Stimulated activated CD4-positive, alpha-beta T cell treated with anti-CD3 and anti-CD28 coated beads, Interleukin-12 subunit alpha, Interleukin-12 subunit beta, amount 100 ng/mL, for 4 hours (primary cell): ENCODE measurements at regions not wholly inside any gene's neighbourhood (a gene's known extent, or its start where the extent isn't known, plus 50 kb on each side); places are given as distances from the start of the nearest gene placed in this dataset.
"Not testable (repeated sequence)": the region's sequence is repeated elsewhere in the genome, so short reads cannot be mapped to it uniquely, and the experiment has no call there.

Source experiments
- DNase-seq: peaks from one replicate; pipeline ENCODE4 v3.0.0-alpha.2; 2020

GRCh38 chr13:90591927-90592268 lies 755.6 kb upstream of the MIR17HG start:
- DNase-seq: no peak

GRCh38 chr13:90592943-90593342 lies 754.5 kb upstream of the MIR17HG start:
- no peak for DNase-seq

- DNase-seq: no peak
These were observed 752.8 kb upstream of the MIR17HG start for GRCh38 chr13:90594681-90595080.

- no peak for DNase-seq
These were observed 741.8 kb upstream of the MIR17HG start for GRCh38 chr13:90605664-90606063.

- DNase-seq: not testable (repeated sequence)
These were observed 740.6 kb upstream of the MIR17HG start for GRCh38 chr13:90606921-90607320.

- no peak for DNase-seq
These were observed 735.1 kb upstream of the MIR17HG start for GRCh38 chr13:90612391-90612790.

- DNase-seq: no peak
These were observed 734.3 kb upstream of the MIR17HG start for GRCh38 chr13:90613076-90613795.

- no peak for DNase-seq
These were observed 732.3 kb upstream of the MIR17HG start for GRCh38 chr13:90615236-90615635.

- no peak for DNase-seq
These were observed 731.7 kb upstream of the MIR17HG start for GRCh38 chr13:90615767-90616166.

GRCh38 chr13:90618133-90618532 lies 729.4 kb upstream of the MIR17HG start:
- no peak for DNase-seq

GRCh38 chr13:90622541-90622940 lies 724.9 kb upstream of the MIR17HG start:
- no peak for DNase-seq

- no peak for DNase-seq
These were observed 724.0 kb upstream of the MIR17HG start for GRCh38 chr13:90623318-90624011.

- no peak for DNase-seq
These were observed 719.7 kb upstream of the MIR17HG start for GRCh38 chr13:90627813-90628212.

GRCh38 chr13:90628471-90628870 lies 719.0 kb upstream of the MIR17HG start:
- no peak for DNase-seq

GRCh38 chr13:90630716-90631115 lies 716.8 kb upstream of the MIR17HG start:
- DNase-seq: no peak

GRCh38 chr13:90632184-90632583 lies 715.3 kb upstream of the MIR17HG start:
- DNase-seq: no peak

GRCh38 chr13:90633849-90634248 lies 713.6 kb upstream of the MIR17HG start:
- no peak for DNase-seq

- DNase-seq: no peak
These were observed 706.5 kb upstream of the MIR17HG start for GRCh38 chr13:90640976-90641375.

GRCh38 chr13:90641884-90642283 lies 705.6 kb upstream of the MIR17HG start:
- DNase-seq: no peak

- DNase-seq: no peak
These were observed 701.9 kb upstream of the MIR17HG start for GRCh38 chr13:90645582-90645981.

- no peak for DNase-seq
These were observed 699.0 kb upstream of the MIR17HG start for GRCh38 chr13:90648497-90648896.

GRCh38 chr13:90652036-90652435 lies 695.5 kb upstream of the MIR17HG start:
- no peak for DNase-seq

GRCh38 chr13:90654970-90655369 lies 692.5 kb upstream of the MIR17HG start:
- DNase-seq: no peak

- DNase-seq: not testable (repeated sequence)
These were observed 683.3 kb upstream of the MIR17HG start for GRCh38 chr13:90664200-90664599.

- DNase-seq: no peak
These were observed 673.7 kb upstream of the MIR17HG start for GRCh38 chr13:90673746-90674145.
